DND-41 (cell line): ENCODE measurements at regions not wholly inside any gene's neighbourhood (a gene's known extent, or its start where the extent isn't known, plus 50 kb on each side); places are given as distances from the start of the nearest gene placed in this dataset.

Source experiments
- ATAC-seq: fragments of 200-7000 bp; cut with Tn5 transposase; 3 replicates; pipeline ENCODE4 v1.9.1; 2021; ENCODE audit warnings: low read depth; ENCODE audit not compliant: insufficient read depth
- DNase-seq: peaks from one replicate; pipeline ENCODE4 v3.0.0-alpha.2; 2020
- H2AFZ ChIP-seq: 2 replicates; pipeline ENCODE4 v1.6.0; 2012; ENCODE audit warnings: low read depth, low read length
- H3K27ac ChIP-seq: 2 replicates; pipeline ENCODE4 v1.5.1; 2012; ENCODE audit warnings: low read length, inconsistent platforms
- H3K27me3 ChIP-seq: fragments of 200-600 bp; sonication (generic); 2 replicates; pipeline ENCODE4 v1.6.0; 2012; ENCODE audit warnings: low read length, mild to moderate bottlenecking, inconsistent platforms; ENCODE audit not compliant: insufficient read depth, poor library complexity
- H3K36me3 ChIP-seq: 2 replicates; pipeline ENCODE4 v1.5.1; 2012; ENCODE audit warnings: low read length, inconsistent platforms; ENCODE audit not compliant: insufficient read depth
- H3K4me1 ChIP-seq: 2 replicates; pipeline ENCODE4 v1.5.1; 2012; ENCODE audit warnings: mild to moderate bottlenecking, low read length; ENCODE audit not compliant: insufficient read depth
- H3K4me2 ChIP-seq: 2 replicates; pipeline ENCODE4 v1.6.0; 2012; ENCODE audit warnings: mild to moderate bottlenecking, moderate library complexity, low read length, inconsistent platforms; ENCODE audit not compliant: insufficient read depth
- H3K4me3 ChIP-seq, 2 experiments: fragments of 200-600 bp in 1 of 2; shearing (Covaris generic) in 1 of 2; 2 replicates each; pipeline ENCODE4 v1.5.1; 2012 to 2016; ENCODE audit warnings: inconsistent platforms in 2 of 2, low read length in 2 of 2, mild to moderate bottlenecking in 2 of 2, low read depth in 1 of 2, moderate library complexity in 1 of 2
- H3K79me2 ChIP-seq: 2 replicates; pipeline ENCODE4 v1.6.0; 2012; ENCODE audit warnings: low read length, inconsistent platforms; ENCODE audit not compliant: insufficient read depth
- H3K9ac ChIP-seq: 2 replicates; pipeline ENCODE4 v1.6.0; 2012; ENCODE audit warnings: low read depth, mild to moderate bottlenecking, inconsistent platforms, low read length, moderate library complexity
- H3K9me3 ChIP-seq: 2 replicates; pipeline ENCODE4 v1.5.1; 2012; ENCODE audit warnings: low read length, moderate library complexity, mild to moderate bottlenecking, inconsistent platforms; ENCODE audit not compliant: insufficient read depth, severe bottlenecking
- H4K20me1 ChIP-seq: 2 replicates; pipeline ENCODE4 v1.6.0; 2012; ENCODE audit warnings: low read length; ENCODE audit not compliant: insufficient read depth
- EZH2 ChIP-seq: IDR thresholded peaks from 3 replicates; pipeline ENCODE4 v1.6.1; 2012; ENCODE audit warnings: borderline replicate concordance, low read depth, mild to moderate bottlenecking, moderate library complexity, low read length, inconsistent platforms; ENCODE audit not compliant: severe bottlenecking
- TF ChIP-seq, protein P1 (sequence below): IDR thresholded peaks from 2 replicates; pipeline ENCODE4 v1.5.1; 2012; ENCODE audit warnings: borderline replicate concordance, low read length, moderate library complexity, mild to moderate bottlenecking; ENCODE audit not compliant: poor library complexity, severe bottlenecking; ENCODE audit errors: extremely low read depth

DNA sequence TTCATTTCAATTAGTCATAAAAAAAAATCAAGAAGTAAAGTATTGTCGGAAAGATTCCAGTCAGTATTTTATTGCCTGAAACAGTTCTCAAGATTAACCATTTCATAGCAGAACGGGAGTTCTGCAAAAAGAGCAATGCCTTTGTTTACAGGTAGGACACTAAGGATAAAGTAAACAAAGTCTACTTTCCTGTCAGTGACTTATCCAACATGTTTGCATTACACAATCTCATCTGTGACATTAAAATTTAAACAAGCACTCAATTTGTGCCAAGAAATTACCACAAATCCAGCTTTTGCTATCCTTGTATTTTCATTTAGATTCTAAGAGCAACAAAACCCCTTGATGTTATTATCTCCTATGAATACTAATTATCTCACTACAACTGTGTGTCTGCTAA, 306.5 kb upstream of the LDB2 start:
- DNase-seq (no peak), ATAC-seq (no peak)
- Histone ChIP-seq H3K27ac (no peak overlapping the region), H3K27me3 (no peaks in the 10 kb centered on the region), H3K4me1 (no peaks in the 10 kb centered on the region), H3K4me2 (no peak overlapping the region), H2AFZ (no peak overlapping the region), H3K9me3 (no peaks in the 10 kb centered on the region), H3K36me3 (no peaks in the 10 kb centered on the region), H3K79me2 (no peaks in the 10 kb centered on the region), H4K20me1 (no peaks in the 10 kb centered on the region), H3K9ac (no peak overlapping the region), H3K4me3 (no peak overlapping the region)
- no peak for TF ChIP-seq EZH2
- TF ChIP-seq, protein P1, sequence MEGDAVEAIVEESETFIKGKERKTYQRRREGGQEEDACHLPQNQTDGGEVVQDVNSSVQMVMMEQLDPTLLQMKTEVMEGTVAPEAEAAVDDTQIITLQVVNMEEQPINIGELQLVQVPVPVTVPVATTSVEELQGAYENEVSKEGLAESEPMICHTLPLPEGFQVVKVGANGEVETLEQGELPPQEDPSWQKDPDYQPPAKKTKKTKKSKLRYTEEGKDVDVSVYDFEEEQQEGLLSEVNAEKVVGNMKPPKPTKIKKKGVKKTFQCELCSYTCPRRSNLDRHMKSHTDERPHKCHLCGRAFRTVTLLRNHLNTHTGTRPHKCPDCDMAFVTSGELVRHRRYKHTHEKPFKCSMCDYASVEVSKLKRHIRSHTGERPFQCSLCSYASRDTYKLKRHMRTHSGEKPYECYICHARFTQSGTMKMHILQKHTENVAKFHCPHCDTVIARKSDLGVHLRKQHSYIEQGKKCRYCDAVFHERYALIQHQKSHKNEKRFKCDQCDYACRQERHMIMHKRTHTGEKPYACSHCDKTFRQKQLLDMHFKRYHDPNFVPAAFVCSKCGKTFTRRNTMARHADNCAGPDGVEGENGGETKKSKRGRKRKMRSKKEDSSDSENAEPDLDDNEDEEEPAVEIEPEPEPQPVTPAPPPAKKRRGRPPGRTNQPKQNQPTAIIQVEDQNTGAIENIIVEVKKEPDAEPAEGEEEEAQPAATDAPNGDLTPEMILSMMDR, result no peak

DNA sequence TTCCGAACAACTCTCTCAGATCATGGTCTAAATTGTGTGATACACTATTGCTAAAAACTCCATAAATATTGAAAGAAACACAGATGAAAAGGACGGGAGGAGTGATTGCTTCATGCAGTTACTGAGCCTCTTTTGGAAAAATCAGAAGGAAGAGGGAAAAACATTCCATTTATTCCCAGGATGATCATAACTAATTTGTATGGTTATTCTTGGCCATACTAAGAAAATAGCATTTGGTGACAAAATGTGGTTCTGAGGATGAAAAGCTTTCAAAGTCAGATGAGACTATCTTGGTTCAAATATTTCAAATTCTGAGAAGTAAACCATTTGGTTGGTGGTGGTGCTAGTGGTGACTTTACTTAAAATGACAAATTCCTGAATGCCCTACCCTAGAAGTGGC, 305.4 kb upstream of the LDB2 start:
- no peak overlapping the region for H2AFZ ChIP-seq
- H3K4me1 ChIP-seq, result no peaks in the 10 kb centered on the region
- H3K27me3 ChIP-seq, result no peaks in the 10 kb centered on the region
- DNase-seq (no peak), ATAC-seq (no peak)
- H3K36me3 ChIP-seq, result no peaks in the 10 kb centered on the region
- no peak overlapping the region for H3K4me3 ChIP-seq
- TF ChIP-seq, protein P1, result no peak
- TF ChIP-seq EZH2, result no peak
- H4K20me1 ChIP-seq, result no peaks in the 10 kb centered on the region
- H3K9ac ChIP-seq, result no peak overlapping the region
- H3K79me2 ChIP-seq, result no peaks in the 10 kb centered on the region
- H3K9me3 ChIP-seq, result no peaks in the 10 kb centered on the region
- no peak overlapping the region for H3K4me2 ChIP-seq
- H3K27ac ChIP-seq, result no peak overlapping the region

DNA sequence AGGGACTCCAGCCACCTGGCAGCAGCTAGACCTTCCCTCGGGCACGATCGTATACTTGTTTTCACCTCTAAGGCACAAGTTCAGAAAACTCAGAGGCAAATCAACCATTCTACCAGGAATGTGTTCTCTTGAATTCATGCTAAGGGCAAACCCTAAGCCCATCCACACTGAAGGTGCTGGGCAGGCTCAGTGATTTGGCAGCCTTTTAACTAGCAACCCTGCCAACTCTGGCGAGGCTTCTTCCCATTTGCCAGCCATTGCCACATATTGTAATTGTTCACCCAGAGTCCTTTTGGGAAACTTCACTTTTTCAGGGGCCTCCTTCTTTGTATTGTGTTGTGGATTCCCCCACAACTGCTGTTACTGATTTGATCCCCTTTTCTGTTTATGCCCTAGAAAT, 298.6 kb upstream of the LDB2 start:
- DNase-seq (no peak), ATAC-seq (no peak)
- Histone ChIP-seq H3K36me3 (no peaks in the 10 kb centered on the region), H4K20me1 (no peaks in the 10 kb centered on the region), H3K4me1 (no peaks in the 10 kb centered on the region), H3K27ac (no peak overlapping the region), H3K9ac (no peak overlapping the region), H3K27me3 (no peaks in the 10 kb centered on the region), H3K79me2 (no peaks in the 10 kb centered on the region), H3K4me2 (no peak overlapping the region), H3K4me3 (no peak overlapping the region), H3K9me3 (no peaks in the 10 kb centered on the region), H2AFZ (no peak overlapping the region)
- TF ChIP-seq, protein P1, result no peak
- TF ChIP-seq EZH2, result no peak
